ENCODE measurements at regions not wholly inside any gene's neighbourhood (a gene's known extent, or its start where the extent isn't known, plus 50 kb on each side); places are given as distances from the start of the nearest gene placed in this dataset.

DNA sequence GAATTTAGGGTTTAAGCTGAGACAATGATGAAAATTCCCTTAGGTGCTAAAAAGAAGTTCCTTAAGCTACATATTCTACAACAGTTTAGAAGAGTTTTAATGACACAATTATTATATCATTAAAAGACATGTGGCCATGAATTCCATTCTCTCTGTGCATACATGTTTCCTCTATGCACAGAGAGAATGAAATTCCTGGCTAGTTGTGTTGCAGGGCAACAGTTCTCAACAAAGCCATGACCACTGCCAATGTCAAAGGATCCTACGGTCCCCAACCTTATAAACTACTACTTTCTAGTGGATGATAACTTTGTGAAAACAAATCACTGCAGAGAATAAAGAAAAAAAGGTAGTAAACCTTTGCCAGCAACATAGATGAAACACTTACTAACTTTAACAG lies 122.7 kb downstream of the OTOL1 start (continued):
- TF ChIP-seq SNAPC4 (CRISPR knock-in tag; IDR thresholded peaks at IDR 0.05): no peak

GRCh38 chr3:161630794-161631193 lies 134.2 kb downstream of the OTOL1 start:
- H3K27ac ChIP-seq (ENCODE audit: extremely low read length, insufficient read depth, low read length): no peak overlapping the region
- FAIRE-seq (no peak), ATAC-seq (no peak), DNase-seq (ENCODE audit: low spot score) (no peak)
- H3K9ac ChIP-seq (ENCODE audit: insufficient read depth, low read depth, low read length): no peak overlapping the region
- H2AFZ ChIP-seq (ENCODE audit: low read length): no peak overlapping the region
- no peaks in the 10 kb centered on the region for H3K9me3 ChIP-seq (ENCODE audit: low read length)
- no peaks in the 10 kb centered on the region for H3K36me3 ChIP-seq (replicated peaks in 1 of 2; ENCODE audit: control insufficient read depth in 1 of 2, insufficient read depth in 2 of 2, low read length in 2 of 2)
- no peaks in the 10 kb centered on the region for H4K20me1 ChIP-seq (ENCODE audit: insufficient read depth, low read length)
- no peaks in the 10 kb centered on the region for H3K27me3 ChIP-seq (ENCODE audit: control insufficient read depth in 1 of 2, insufficient read depth in 2 of 2, low read length in 2 of 2)
- no TSS peak for BruUV-seq (replicated peaks)
- H3K4me3 ChIP-seq (replicated peaks in 1 of 3; ENCODE audit: insufficient read depth in 1 of 3, low read depth in 2 of 3, low read length in 3 of 3): no peak overlapping the region
- in situ Hi-C loops (cut with HindIII; ENCODE audit: extremely low pct_ligation_motif_present, low pct_unique_long_range_greater_than_20kb) (no loop called here), intact Hi-C loops (cut with micrococcal nuclease; ENCODE audit: unreplicated experiment) (no loop called here)
- TF ChIP-seq REST (IDR thresholded peaks at IDR 0.05; ENCODE audit: borderline replicate concordance in 1 of 2, low read depth in 1 of 2, low read length in 2 of 2) (peak; percentile 34 to 91), MIER2 (CRISPR knock-in tag; IDR thresholded peaks at IDR 0.05) (peak; percentile 91), ZNF781 (CRISPR knock-in tag; IDR thresholded peaks at IDR 0.05; ENCODE audit: borderline replicate concordance, not compliant biosample characterization) (no peak), MAFF (IDR thresholded peaks at IDR 0.05; ENCODE audit: low read depth, low read length) (0 out of 2 replicates have a peak, but pooled peaks have one; percentile 6)
- ChIA-PET POLR2A (no interaction called here), CTCF (ENCODE audit: low intra/inter-chr PET ratio, low total read pairs) (no interaction called here)
- H3K4me2 ChIP-seq (ENCODE audit: low read depth, low read length): no peak overlapping the region
- no peaks in the 10 kb centered on the region for H3K4me1 ChIP-seq (ENCODE audit: insufficient read depth, low read length)
- WGBS (ENCODE audit: low lambda C conversion rate): 8% methylated on average over 2 of the region's 2 CpGs
- H3K79me2 ChIP-seq (ENCODE audit: insufficient read depth, low read length): no peaks in the 10 kb centered on the region

Data from HepG2 (cell line).